D341Med (cell line): ENCODE measurements at regions not wholly inside any gene's neighbourhood (a gene's known extent, or its start where the extent isn't known, plus 50 kb on each side); places are given as distances from the start of the nearest gene placed in this dataset.

Source experiments
- DNase-seq: peaks from one replicate; pipeline ENCODE4 v3.0.0; 2012; ENCODE audit warnings: low spot score

- no peak for DNase-seq
These were observed 210.0 kb upstream of the CST7 start for GRCh38 chr20:24738981-24739633.

- no peak for DNase-seq
These were observed 209.3 kb upstream of the CST7 start for GRCh38 chr20:24739746-24740145.

GRCh38 chr20:24741493-24742072, 207.5 kb upstream of the CST7 start:
- DNase-seq, result no peak

GRCh38 chr20:24742436-24742835, 206.6 kb upstream of the CST7 start:
- no peak for DNase-seq

- no peak for DNase-seq
These were observed 206.1 kb upstream of the CST7 start for GRCh38 chr20:24742989-24743388.

- no peak for DNase-seq
These were observed 205.4 kb upstream of the CST7 start for GRCh38 chr20:24743641-24744040.

GRCh38 chr20:24744747-24745146, 204.3 kb upstream of the CST7 start:
- no peak for DNase-seq

GRCh38 chr20:24745206-24745605, 203.9 kb upstream of the CST7 start:
- DNase-seq, result no peak

- DNase-seq, result no peak
These were observed 203.3 kb upstream of the CST7 start for GRCh38 chr20:24745617-24746350.

GRCh38 chr20:24746351-24746685, 202.8 kb upstream of the CST7 start:
- DNase-seq, result no peak

- no peak for DNase-seq
These were observed 201.9 kb upstream of the CST7 start for GRCh38 chr20:24747010-24747712.

- DNase-seq, result no peak
These were observed 201.0 kb upstream of the CST7 start for GRCh38 chr20:24747881-24748595.

GRCh38 chr20:24751551-24751950, 197.5 kb upstream of the CST7 start:
- DNase-seq, result no peak

- no peak for DNase-seq
These were observed 196.5 kb upstream of the CST7 start for GRCh38 chr20:24752612-24753011.

- DNase-seq, result no peak
These were observed 195.9 kb upstream of the CST7 start for GRCh38 chr20:24753130-24753529.

- no peak for DNase-seq
These were observed 194.4 kb upstream of the CST7 start for GRCh38 chr20:24754691-24755090.

GRCh38 chr20:24755411-24755922, 193.6 kb upstream of the CST7 start:
- no peak for DNase-seq

- no peak for DNase-seq
These were observed 192.6 kb upstream of the CST7 start for GRCh38 chr20:24756292-24757025.

GRCh38 chr20:24761220-24762065, 187.6 kb upstream of the CST7 start:
- DNase-seq, result no peak

GRCh38 chr20:24762371-24762770, 186.7 kb upstream of the CST7 start:
- no peak for DNase-seq
